KG1 (cell line): ENCODE measurements at regions not wholly inside any gene's neighbourhood (a gene's known extent, or its start where the extent isn't known, plus 50 kb on each side); places are given as distances from the start of the nearest gene placed in this dataset.

Experiments
- DNase-seq: peaks from one replicate; lab custom pipeline; 2025; lab: John Stamatoyannopoulos, UW

- DNase-seq, result no peak
These were observed 133.9 kb upstream of the TPK1 start for GRCh38 chr7:144969787-144970186.

- DNase-seq, result no peak
These were observed 124.9 kb upstream of the TPK1 start for GRCh38 chr7:144960763-144961162.

- DNase-seq, result no peak
These were observed 122.1 kb upstream of the TPK1 start for GRCh38 chr7:144957998-144958397.

GRCh38 chr7:144955422-144955821 lies 119.6 kb upstream of the TPK1 start:
- DNase-seq, result no peak

GRCh38 chr7:144941127-144941526 lies 105.3 kb upstream of the TPK1 start:
- no peak for DNase-seq

- no peak for DNase-seq
These were observed 101.3 kb upstream of the TPK1 start for GRCh38 chr7:144937199-144937598.

- no peak for DNase-seq
These were observed 100.5 kb upstream of the TPK1 start for GRCh38 chr7:144936314-144936713.

GRCh38 chr7:144910411-144910810 lies 74.6 kb upstream of the TPK1 start:
- DNase-seq, result no peak

GRCh38 chr7:144908943-144909556 lies 73.2 kb upstream of the TPK1 start:
- no peak for DNase-seq

- DNase-seq, result no peak
These were observed 72.5 kb upstream of the TPK1 start for GRCh38 chr7:144908324-144908723.

- no peak for DNase-seq
These were observed 71.7 kb upstream of the TPK1 start for GRCh38 chr7:144907577-144907976.

- DNase-seq, result no peak
These were observed 67.3 kb upstream of the TPK1 start for GRCh38 chr7:144903201-144903600.

- no peak for DNase-seq
These were observed 56.9 kb upstream of the TPK1 start for GRCh38 chr7:144892761-144893160.
